NCI-H1048 (cell line): ENCODE measurements at regions not wholly inside any gene's neighbourhood (a gene's known extent, or its start where the extent isn't known, plus 50 kb on each side); places are given as distances from the start of the nearest gene placed in this dataset.

ENCODE experiments used
- DNase-seq: peaks from one replicate; lab custom pipeline; 2025; lab: John Stamatoyannopoulos, UW

GRCh38 chr5:4395752-4396151 lies 744.4 kb upstream of the ADAMTS16 start:
- no peak for DNase-seq

GRCh38 chr5:4405614-4406219 lies 734.4 kb upstream of the ADAMTS16 start:
- no peak for DNase-seq

GRCh38 chr5:4410151-4410550 lies 730.0 kb upstream of the ADAMTS16 start:
- DNase-seq, result no peak

- DNase-seq, result no peak
Observed at GRCh38 chr5:4411664-4412063, 728.5 kb upstream of the ADAMTS16 start.

GRCh38 chr5:4413996-4414395 lies 726.1 kb upstream of the ADAMTS16 start:
- DNase-seq, result no peak

GRCh38 chr5:4418084-4418483 lies 722.0 kb upstream of the ADAMTS16 start:
- no peak for DNase-seq

DNA sequence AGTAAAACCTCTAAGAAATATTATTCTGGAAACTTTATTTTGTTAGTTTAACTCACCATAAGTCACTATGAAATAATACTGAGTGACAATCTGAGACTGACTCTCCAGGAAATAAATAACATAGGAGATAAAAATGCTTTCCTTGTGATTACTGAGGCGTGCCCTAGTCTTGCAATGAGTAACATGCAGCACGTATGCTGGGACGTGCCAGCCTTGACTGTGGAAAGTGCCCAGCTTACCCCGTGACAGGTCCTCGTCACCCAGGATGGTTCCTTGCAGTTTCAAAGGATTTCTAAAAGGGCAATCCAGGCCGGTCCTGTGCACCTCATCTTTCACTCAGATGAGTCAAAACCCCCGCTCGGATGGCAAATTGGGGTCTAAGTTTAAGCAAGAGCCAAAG lies 720.8 kb upstream of the ADAMTS16 start:
- no peak for DNase-seq

DNA sequence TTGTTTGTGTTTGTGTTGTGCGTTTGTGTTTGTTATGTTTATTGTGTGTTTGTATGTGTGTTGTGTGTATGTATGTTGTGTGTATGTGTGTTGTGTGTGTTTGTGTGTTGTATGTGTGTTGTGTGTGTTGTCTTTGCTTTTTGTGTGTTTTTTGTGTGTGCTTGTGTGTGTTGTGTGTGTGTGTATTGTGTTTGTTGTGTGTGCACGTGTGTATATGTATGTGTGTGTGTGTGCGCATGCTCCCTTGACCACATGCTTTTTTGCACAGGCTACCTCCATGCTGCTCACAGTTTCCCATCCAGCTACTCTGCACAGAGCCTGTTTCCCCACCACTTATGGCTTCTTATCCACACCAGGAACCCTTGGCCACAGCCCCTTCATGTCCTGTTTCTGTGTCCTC lies 720.0 kb upstream of the ADAMTS16 start:
- DNase-seq, result no peak

DNA sequence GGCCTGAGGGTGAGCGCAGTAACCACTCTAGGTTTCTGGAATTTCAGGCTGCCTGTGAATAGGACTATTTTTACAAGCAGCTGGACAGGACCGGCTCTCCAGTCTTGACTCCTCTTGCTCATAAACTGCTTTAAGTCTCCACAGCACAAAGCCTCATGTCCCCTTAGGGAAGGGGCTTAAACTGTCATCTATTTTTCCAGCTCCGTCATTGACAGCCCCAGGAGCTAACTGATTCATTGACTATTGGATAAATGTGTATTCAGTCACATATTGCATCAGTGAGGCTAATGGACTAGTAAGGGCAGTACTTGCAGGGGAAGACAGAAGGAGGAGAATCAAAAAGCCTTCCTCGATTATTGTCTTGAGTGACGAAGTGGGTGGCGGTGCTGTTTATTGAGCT lies 719.4 kb upstream of the ADAMTS16 start:
- DNase-seq, result no peak

DNA sequence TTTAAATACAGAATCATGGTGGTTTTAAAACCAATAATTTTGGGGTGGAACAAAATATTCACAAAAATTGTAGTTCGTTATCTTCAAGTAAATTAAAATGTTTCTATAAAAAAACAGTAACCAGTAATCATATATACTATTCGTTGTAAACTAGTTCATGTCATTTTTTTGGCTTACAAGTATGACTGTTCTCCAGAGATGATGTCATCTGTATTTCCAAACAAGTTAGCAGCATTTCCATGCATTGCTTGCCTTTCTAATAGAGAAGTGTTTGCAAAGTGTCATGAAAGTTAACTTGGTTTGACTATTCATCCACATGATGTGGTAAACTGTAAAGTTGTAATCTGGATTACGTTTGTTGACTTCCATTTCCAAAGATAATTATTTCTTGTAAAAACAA lies 717.9 kb upstream of the ADAMTS16 start:
- no peak for DNase-seq

GRCh38 chr5:4424895-4425294 lies 715.2 kb upstream of the ADAMTS16 start:
- DNase-seq, result no peak

GRCh38 chr5:4440536-4440935 lies 699.6 kb upstream of the ADAMTS16 start:
- no peak for DNase-seq

GRCh38 chr5:4442221-4442620 lies 697.9 kb upstream of the ADAMTS16 start:
- no peak for DNase-seq

DNA sequence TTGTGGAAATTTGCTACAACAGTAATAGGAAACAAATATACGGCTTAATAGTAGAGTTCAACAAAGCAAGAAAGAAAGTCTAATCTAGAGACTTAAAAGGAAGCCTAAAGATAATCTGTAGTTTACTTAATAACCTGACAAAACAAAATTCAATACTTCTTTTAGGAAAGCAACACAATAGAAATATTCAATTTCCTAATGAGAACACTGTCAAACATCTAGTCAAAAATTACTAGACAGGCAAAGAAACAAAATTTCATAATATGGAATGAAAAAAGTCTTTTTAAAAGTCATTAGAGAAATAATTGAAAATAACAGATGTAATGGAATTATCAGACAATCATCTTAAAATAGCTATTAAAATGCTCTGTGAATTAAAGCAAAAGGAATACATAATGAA lies 692.5 kb upstream of the ADAMTS16 start:
- DNase-seq, result no peak

DNA sequence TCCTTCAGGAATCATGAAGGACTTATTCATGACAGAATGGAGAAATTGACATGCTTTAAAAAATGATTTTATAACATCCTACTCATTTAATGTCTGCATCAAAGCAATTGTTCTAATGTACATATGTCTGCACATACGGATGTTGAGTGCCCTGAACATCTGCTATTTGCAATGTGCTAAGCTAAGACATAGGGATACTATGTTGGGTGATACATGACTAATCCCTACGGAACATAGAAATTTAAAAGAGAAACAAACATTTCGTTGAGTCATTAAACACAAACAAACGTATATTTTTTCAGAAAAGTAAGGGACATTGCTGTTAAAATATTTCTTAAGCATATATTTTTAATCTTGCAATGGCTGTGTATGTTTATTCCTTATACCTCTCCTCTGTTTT lies 686.5 kb upstream of the ADAMTS16 start:
- no peak for DNase-seq

- peak; percentile 16 for DNase-seq
Observed at GRCh38 chr5:4479426-4479825, 660.7 kb upstream of the ADAMTS16 start.

- peak; percentile 78 for DNase-seq
Observed at GRCh38 chr5:4480528-4481349, 659.4 kb upstream of the ADAMTS16 start.

GRCh38 chr5:4487581-4487980 lies 652.5 kb upstream of the ADAMTS16 start:
- no peak for DNase-seq

DNA sequence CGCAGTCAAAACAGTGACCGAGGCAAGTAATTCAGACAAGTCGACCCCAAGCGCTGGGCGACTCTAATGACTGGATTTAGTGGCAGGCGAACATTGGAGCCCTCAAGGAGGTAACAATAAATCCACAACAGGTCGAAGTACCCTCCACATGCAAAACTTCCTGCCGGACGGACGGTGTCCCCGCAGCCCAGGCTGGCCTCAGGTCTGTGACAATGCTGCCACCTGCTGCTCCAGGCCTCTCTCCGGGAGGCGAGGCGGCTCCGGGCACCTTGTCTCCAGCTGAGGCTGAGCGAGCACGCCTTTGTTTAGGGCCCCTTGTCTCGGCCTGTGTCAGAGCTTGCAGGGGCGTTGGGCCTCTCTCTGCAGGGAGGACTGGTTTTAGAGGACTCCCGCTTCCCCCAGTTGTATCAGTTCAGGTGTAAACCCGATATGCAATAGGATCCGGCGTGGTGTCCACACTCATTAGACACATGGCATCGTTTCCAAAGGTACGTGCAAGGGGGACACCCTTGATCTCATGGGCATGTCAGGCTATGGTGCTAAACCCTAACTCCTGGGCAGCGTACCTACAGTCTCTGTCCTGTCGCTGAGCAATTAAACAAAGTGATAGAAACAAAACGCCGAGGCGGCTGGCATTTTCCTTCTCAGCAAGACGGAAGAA lies 628.0 kb upstream of the ADAMTS16 start:
- no peak for DNase-seq

- no peak for DNase-seq
Observed at GRCh38 chr5:4513381-4513780, 626.7 kb upstream of the ADAMTS16 start.

DNA sequence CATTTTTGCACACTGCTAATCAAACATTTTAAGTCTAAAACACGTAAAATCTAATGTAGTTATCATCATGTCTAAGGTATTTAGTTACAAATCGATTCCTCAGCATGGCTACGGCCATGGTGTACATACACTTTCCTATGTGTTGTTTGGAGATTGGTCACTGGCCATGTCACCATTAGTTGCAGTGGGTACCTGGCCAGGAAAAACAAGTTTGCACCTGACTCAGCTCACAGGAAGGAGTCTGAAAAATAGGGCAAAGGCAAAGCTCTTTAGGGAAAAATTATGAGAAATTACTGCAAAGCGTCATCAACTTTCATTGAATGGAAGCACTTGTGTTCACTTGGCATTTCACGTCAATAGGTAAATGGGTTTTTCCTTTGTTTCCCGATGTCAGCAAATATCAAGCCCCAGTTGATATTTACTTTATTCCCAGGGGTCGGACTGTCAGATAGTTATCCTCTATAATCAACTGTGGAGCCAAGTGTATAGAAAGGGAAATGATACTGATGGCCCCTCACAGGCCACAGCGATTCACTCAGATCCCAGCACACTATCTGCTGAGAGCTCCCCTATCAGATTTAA lies 626.0 kb upstream of the ADAMTS16 start:
- DNase-seq, result no peak

DNA sequence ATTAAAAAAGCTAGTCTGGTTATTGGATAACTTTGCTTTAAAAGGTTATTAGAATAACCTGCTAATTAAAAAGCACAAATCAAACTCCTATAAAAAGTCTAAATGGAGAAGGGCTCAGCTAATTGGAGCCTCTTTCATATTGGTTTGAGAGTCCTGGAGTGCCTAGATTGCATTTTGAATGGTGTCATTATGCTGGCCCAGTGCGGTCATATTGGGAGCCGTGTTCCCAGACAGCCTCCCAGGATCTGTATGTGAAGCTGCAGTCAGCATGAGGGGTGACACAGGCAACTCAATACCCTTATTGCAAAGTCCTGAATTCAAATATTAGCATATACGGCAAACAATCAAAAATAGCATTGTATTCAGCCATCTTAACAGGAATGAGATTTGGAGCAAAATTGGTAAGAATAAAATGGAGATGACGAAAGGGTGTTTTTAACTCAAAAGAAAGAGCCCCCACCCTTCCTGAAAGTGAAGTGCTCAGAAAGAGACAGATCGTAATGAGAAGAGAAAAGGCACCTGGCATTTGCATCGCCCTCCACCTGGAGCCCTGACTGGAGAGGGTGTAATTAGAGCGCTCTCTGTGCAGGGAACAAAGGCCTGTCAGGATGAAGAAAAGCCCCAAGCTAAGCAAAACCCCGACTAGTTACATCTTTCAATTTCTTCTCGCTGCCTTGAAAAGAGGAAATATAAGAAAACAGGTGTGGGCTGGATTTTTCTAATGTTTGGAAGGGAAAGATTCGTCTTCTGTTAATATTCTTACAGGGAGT lies 621.0 kb upstream of the ADAMTS16 start:
- no peak for DNase-seq
